ENCODE measurements at regions not wholly inside any gene's neighbourhood (a gene's known extent, or its start where the extent isn't known, plus 50 kb on each side); places are given as distances from the start of the nearest gene placed in this dataset.
A peak's percentile ranks its signal among the peaks of the same experiment; 100 is the strongest.

DNA sequence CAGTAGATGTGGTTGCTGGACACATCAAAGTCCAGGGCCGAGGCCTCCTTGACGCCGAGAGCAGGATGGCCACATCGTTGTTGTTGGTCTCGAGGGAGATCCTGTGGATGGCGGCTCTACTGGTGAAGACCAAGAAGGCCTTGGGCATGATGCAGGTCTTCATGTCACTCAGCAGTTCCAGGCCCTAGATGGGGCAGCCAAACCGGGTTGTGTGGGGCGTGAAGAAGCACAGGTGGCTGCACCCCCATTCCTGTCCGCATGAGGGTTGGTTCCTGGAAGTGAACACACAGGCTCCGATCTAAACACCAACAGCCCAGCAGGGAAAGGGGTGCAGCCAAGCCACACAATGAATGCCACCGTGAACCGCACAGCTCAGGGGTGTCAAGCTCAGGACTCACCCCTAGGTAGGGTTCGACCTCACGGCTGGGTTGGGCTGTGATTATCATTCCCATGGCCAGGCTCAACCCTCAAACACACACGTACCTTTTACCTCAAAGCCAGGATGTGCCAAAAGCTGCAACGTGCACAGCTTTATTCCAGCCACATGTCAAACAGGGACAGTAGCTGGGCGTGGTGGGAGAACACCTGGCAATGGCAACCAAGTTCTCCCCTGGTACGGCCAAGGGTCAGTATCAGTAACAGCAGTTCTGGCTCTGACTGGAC is 132.3 kb downstream of the CRYBB2 start:
- no peak for DNase-seq

DNA sequence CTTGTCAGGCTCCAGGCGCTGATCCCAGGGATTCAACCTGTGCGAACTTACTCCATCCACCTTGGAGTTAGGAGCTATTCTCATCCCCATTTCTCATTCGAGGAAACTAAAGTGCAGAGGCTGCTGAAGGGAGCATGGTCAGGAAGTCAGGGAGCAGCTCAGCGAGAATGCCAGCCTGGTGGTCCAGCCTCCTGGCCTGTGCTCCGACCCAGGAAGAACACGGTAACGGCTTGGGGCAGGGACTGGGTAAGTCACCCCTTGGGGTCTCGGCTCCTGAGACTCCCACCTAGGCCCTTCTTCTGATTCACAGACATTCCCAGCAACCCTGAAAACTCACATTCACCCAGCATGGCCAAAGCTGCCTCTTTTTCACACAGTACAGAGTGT is 132.8 kb downstream of the CRYBB2 start:
- DNase-seq = no peak

- no peak for DNase-seq
Measured at GRCh38 chr22:25353516-25354445, 134.3 kb downstream of the CRYBB2 start.

DNA sequence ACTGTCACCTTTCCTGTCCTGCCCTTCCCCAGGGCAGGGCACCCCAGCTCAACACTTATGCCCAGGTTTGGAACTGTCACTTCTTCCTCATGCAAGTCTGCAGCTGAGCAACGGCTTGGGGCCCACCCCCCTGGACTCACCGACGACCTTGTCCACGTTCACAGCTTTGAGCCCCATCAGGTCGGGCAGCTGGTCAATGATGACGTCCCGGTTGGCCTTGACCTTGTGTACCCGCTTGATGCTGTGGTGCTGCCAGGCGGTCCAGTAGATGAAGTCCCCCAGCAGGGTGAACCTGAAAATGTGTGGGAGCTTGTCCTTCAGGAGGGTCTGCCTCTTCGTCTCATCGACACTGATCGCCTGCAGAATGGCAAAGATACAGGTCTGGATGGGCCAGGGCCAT is 135.0 kb downstream of the CRYBB2 start:
- DNase-seq = no peak

DNA sequence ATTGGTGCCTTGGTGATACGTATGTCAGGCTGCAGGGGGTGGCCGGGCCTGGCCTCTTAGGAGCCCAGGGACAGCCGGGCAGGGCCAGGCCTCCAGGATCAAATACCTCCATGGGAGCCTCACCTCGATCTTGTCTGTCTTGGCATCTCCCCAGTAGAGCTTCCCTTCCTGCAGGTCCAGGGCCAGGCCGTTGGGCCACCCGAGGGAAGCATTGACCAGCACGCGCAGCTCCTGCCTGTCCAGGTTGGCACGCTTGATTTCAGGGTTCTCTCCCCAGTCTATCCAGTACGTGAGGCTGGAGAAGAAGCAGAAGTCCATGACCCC is 137.7 kb downstream of the CRYBB2 start:
- DNase-seq = no peak

- no peak for DNase-seq
Measured at GRCh38 chr22:25357606-25358420, 138.4 kb downstream of the CRYBB2 start.

DNA sequence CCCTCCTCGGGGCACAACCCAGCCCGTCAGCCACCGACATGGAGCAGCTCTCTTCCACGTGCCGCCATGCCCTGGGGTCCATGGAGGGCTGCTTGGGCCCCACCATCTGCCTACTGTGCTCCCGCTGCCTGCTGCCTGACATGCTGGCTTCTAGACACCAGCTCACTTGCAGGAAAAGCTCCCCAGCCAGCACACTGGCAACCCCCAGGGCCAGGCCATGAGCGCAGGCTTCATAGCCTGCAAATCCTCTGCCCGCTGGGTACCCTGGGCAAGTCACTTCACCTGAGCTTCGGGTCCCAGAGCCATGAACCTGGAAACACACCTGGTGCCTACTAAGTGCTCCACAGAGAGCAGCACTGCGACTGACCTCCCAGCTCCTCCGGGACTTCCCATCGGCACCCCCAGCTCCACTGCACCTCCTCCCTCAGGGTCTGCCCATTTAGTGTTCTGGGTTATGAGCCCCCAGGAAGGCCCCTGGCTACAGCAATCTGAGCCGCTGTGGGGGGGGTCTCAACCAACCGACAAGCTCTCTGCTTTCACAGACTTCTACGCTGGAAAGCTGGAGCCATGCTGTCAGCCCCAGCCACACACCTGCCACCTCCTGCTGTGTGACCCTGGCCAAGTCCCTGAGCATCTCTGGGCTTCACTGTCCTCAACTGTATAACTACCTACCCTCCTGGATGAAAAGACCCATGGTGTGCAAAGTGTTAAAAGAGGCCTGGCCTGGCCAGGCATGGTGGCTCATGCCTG is 139.2 kb downstream of the CRYBB2 start:
- no peak for DNase-seq

GRCh38 chr22:25359601-25360261 is 140.3 kb downstream of the CRYBB2 start:
- DNase-seq = no peak

GRCh38 chr22:25360411-25360810 is 141.0 kb downstream of the CRYBB2 start:
- DNase-seq = no peak

GRCh38 chr22:25360891-25361645 is 141.6 kb downstream of the CRYBB2 start:
- no peak for DNase-seq

DNA sequence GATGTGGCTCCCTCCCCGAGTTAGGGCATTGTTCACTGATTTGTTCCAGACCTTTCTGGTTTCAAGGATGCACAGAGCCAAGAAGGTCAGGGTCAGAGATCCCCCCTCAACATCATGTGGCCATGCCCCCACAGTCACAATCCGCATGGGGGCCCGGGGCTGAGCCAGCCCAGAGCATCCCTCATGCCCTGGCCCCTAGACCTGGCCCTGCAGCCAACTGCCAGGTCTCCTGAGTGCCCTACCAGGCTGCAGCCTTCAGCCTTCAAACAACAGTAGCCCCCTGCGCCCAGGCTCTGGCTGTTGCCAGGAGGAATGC is 142.4 kb downstream of the CRYBB2 start:
- no peak for DNase-seq

- DNase-seq = peak; percentile 23
Measured at GRCh38 chr22:25362215-25362882, 142.9 kb downstream of the CRYBB2 start.

DNA sequence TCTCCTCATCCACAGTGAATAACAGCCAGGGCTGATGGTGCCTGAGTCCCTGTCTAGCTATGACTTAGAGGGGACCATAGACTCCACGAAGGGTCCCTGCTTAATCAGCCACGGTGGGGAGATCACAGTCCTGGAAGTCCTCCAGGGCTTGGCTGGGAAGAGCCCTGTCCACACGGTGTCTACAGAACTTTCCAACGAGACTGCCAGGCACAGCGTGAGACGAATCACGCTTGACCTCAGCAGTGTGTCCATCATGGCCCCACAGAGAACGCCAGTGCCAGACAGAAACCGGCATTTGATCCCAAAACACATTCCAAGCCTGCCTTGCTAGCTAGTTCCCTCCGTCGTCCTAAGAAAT is 143.4 kb downstream of the CRYBB2 start:
- no peak for DNase-seq

GRCh38 chr22:25363474-25363873 is 144.0 kb downstream of the CRYBB2 start:
- DNase-seq = no peak

GRCh38 chr22:25364281-25364680 is 144.8 kb downstream of the CRYBB2 start:
- DNase-seq = no peak

DNA sequence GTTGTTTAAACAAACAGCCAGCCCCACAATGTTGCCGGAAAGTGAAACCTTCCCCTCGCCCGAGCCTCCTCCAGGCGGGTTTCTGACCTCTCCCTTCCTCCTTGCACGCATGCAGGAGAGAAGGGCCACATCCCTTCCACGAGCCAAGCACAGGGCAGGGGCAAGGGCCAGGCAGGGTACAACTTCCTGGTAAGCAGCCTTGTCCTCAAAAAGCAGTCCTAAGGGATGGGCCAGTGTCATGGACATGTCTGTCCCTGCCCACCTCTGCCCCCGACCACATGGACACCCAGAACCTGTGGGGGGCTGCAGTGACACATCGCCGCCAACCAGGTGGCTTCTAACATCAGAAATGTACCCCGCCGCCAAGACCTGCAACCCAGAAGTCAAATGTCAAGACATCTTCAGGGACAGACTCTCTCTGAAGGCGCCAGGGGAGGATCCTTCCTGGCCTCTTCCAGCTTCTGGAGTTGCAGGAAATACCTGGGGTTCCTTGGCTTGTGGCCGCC is 145.3 kb downstream of the CRYBB2 start:
- peak; percentile 48 for DNase-seq

GRCh38 chr22:25365491-25366261 is 146.2 kb downstream of the CRYBB2 start:
- DNase-seq = no peak

- no peak for DNase-seq
Measured at GRCh38 chr22:25366408-25366807, 147.0 kb downstream of the CRYBB2 start.

DNA sequence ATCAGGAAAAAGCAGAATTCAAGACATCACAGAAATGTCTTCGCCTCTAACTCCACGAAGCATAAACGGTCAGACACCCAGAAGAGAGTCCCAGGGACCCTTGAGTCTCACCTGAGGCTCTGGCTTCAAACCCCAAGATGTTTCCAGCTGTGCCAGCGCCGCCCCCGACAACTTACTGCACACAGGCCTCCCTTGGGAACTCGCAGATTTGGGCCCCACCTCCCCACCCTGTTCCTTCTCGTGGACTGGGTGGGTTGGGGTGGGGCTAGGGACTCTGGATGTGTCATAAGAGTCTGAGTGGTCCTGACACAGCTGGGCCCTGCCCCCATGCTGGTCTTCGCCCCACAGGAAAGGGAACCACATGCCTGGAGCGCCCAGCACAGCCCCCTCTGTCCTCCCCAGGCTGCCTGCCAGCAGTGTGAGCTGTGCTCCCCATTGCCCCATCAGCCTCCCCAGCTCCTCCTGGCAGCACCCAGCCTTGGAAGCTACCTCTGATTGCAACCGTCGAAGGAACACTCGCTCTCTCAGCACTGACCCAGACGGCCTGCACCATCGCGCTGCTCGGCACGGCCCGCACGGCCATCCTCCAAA is 147.5 kb downstream of the CRYBB2 start:
- no peak for DNase-seq

- no peak for DNase-seq
Measured at GRCh38 chr22:25367756-25368155, 148.3 kb downstream of the CRYBB2 start.
